Left lung (tissue), 4 donors: ENCODE measurements at regions not wholly inside any gene's neighbourhood (a gene's known extent, or its start where the extent isn't known, plus 50 kb on each side); places are given as distances from the start of the nearest gene placed in this dataset.

Source experiments
- ATAC-seq: fragments of 200-7000 bp; cut with Tn5 transposase; one replicate; pipeline ENCODE4 v1.9.1; 2020; ENCODE audit warnings: moderate library complexity
- DNase-seq, 4 donors: peaks; one replicate each; pipeline ENCODE4 v3.0.0-alpha.2; 2013 to 2020
- H3K27ac ChIP-seq, 2 donors: fragments of 200-600 bp; sonication (generic) in 1 of 2; one replicate each; pipeline versions ENCODE4 v1.5.0 to v1.8.0; 2020 to 2021
- H3K27me3 ChIP-seq, 2 donors: fragments of 200-600 bp; sonication (generic) in 1 of 2; one replicate each; pipeline versions ENCODE4 v1.5.0 to v1.8.0; 2020 to 2021
- H3K36me3 ChIP-seq, 2 donors: fragments of 200-600 bp; sonication (generic) in 1 of 2; one replicate each; pipeline versions ENCODE4 v1.5.0 to v1.8.0; 2020 to 2021
- H3K4me1 ChIP-seq, 2 donors: fragments of 200-600 bp; one replicate each; pipeline ENCODE4 v1.8.0; 2021
- H3K4me3 ChIP-seq, 2 donors: fragments of 200-600 bp; sonication (generic) in 1 of 2; one replicate each; pipeline versions ENCODE4 v1.5.0 to v1.8.0; 2020 to 2021; ENCODE audit warnings: mild to moderate bottlenecking in 1 of 2
- H3K9me3 ChIP-seq, 2 donors: fragments of 200-600 bp; sonication (generic) in 1 of 2; one replicate each; pipeline versions ENCODE4 v1.5.0 to v1.8.0; 2020 to 2021
- intact Hi-C, 2 donors: fragments of 100-400 bp; cut with DNase I; formaldehyde crosslinking; loops; one replicate each; pipeline versions ENCODE4 v1.11.2 to v1.14.2; 2022
- TF ChIP-seq, protein P1 (sequence below), 2 donors: fragments of 200-600 bp; sonication (generic) in 1 of 2; IDR thresholded peaks; one replicate each; pipeline versions ENCODE4 v1.5.0 to v1.8.0; 2021; ENCODE audit warnings: antibody characterized with exemption in 2 of 2
- donor health status: DM: no; HTN: yes; CAD: no.
- donor health status: DM: no; HTN: no; CAD: no.

DNA sequence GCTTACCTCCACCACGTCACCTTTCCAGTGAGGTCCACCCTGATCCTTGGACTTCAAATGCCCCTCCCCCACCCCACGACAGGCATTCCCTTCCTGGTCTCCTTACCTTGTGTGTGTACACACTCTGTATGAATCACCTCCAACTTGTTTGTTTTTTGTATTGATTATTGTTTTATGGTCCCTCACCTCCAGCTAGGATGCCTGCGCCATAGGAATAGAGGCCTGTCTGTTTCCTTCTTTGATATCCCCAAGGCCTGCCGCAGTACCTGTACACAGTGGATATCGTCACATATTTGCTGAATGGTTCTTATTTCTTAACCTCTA lies 219.6 kb upstream of the POU3F1 start:
- intact Hi-C loops: no loop called here
- H3K9me3 ChIP-seq: no peaks in the 10 kb centered on the region
- no peak overlapping the region for H3K27ac ChIP-seq
- no peak overlapping the region for H3K4me3 ChIP-seq
- DNase-seq (no peak), ATAC-seq (no peak)
- H3K4me1 ChIP-seq: no peaks in the 10 kb centered on the region
- TF ChIP-seq, protein P1, sequence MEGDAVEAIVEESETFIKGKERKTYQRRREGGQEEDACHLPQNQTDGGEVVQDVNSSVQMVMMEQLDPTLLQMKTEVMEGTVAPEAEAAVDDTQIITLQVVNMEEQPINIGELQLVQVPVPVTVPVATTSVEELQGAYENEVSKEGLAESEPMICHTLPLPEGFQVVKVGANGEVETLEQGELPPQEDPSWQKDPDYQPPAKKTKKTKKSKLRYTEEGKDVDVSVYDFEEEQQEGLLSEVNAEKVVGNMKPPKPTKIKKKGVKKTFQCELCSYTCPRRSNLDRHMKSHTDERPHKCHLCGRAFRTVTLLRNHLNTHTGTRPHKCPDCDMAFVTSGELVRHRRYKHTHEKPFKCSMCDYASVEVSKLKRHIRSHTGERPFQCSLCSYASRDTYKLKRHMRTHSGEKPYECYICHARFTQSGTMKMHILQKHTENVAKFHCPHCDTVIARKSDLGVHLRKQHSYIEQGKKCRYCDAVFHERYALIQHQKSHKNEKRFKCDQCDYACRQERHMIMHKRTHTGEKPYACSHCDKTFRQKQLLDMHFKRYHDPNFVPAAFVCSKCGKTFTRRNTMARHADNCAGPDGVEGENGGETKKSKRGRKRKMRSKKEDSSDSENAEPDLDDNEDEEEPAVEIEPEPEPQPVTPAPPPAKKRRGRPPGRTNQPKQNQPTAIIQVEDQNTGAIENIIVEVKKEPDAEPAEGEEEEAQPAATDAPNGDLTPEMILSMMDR (IDR thresholded peaks at IDR 0.05): no peak
- peaks cover 0 to 13% of the 10 kb centered on the region in 2 donors for H3K27me3 ChIP-seq
- H3K36me3 ChIP-seq: no peaks in the 10 kb centered on the region

DNA sequence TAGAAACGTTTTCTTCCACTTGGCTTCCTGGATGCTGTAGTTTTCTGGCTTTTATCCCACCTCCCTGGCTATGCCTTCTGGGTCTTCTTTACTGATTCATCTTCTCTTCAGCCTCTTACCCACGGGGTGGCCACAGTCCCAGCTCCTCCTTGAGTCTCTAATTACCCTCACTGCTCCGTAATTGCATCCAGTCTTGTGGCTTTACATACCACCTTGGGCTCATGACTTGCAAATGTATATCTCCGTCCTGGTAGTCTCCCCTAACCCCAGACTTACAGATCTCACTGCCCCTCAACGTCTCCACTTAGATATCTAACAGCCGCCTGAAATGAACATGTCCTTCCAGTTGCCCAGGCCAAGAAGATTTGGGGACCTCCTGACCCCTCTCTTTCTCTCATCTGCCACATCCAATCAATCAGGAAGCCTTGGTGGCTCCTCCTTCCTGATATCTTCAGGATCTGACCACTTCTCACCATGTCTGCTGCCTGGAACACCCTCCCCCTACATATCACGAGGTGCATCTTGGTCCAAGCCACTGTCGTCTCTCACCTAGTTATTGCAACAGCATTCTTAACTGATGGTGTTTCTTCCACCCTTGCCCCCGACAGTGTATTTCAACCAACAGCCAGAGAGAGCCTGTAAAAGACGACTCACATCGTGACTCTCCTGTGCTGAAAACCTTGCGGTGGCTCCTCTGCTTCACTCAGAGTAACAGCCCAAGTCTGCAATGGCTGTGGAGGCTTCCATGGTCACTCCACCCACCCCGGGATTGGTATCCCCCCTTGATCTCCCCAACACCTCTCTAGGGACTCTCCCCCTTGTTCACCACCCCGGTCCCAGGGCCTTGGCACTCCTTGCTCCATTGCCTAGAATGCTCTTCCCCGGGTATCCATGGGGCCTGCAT lies 219.0 kb upstream of the POU3F1 start:
- intact Hi-C loops: no loop called here
- no peak overlapping the region for H3K4me3 ChIP-seq
- ATAC-seq (no peak), DNase-seq (no peak)
- TF ChIP-seq, protein P1 (IDR thresholded peaks at IDR 0.05): no peak
- no peak overlapping the region for H3K27ac ChIP-seq
- H3K9me3 ChIP-seq: no peaks in the 10 kb centered on the region
- H3K27me3 ChIP-seq: peaks cover 0 to 11% of the 10 kb centered on the region in 2 donors
- no peaks in the 10 kb centered on the region for H3K36me3 ChIP-seq
- H3K4me1 ChIP-seq: no peaks in the 10 kb centered on the region

DNA sequence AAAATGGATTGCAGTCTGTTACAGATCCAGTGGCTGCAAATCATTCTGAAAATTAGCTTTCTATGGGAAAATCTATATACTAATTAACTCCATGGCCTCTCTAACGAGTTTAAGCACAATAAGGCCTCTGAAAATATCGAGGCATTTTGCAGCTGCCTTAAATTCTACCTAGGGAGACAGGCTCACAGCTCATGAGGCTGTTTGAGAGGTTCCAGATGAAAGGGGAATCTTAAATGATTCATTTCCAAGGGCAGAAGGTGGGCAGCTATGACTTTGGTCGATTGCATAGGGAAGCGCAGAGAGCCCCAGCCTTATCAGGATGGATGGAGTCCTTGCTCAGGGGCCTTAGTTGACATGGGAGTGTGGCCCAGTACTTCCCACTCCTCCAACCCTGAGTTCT lies 216.8 kb upstream of the POU3F1 start:
- Histone ChIP-seq H3K27me3 (peaks cover 0 to 6% of the 10 kb centered on the region in 2 donors), H3K4me3 (no peak overlapping the region), H3K36me3 (no peaks in the 10 kb centered on the region), H3K27ac (no peak overlapping the region), H3K9me3 (no peaks in the 10 kb centered on the region), H3K4me1 (no peaks in the 10 kb centered on the region)
- TF ChIP-seq, protein P1 (IDR thresholded peaks at IDR 0.05): no peak
- no peak for DNase-seq
- ATAC-seq: no peak
- intact Hi-C loops: no loop called here

DNA sequence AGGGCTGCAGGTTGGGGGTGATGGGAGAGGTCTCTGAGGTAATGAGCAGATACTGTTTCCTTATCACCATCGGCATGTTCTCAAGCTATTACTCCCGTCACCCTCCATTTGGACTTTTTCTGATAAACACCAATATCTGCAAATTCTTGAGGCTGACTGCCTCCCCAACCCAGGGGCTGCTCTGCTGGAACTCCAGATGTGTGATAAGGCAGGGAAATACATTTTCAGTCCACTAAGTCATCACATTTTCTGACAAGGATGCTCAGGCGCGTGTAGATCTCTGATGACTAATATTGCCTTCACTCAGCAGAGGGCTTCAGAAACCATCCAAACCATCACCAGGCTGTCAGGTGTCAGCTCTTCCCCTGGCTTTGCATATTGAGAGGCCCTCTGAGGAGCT lies 215.0 kb upstream of the POU3F1 start:
- no peaks in the 10 kb centered on the region for H3K36me3 ChIP-seq
- H3K27me3 ChIP-seq: peaks cover 0 to 6% of the 10 kb centered on the region in 2 donors
- DNase-seq (no peak), ATAC-seq (no peak)
- TF ChIP-seq, protein P1 (IDR thresholded peaks at IDR 0.05): no peak
- no peak overlapping the region for H3K4me3 ChIP-seq
- H3K27ac ChIP-seq: no peak overlapping the region
- H3K9me3 ChIP-seq: no peaks in the 10 kb centered on the region
- intact Hi-C loops: no loop called here
- H3K4me1 ChIP-seq: no peaks in the 10 kb centered on the region

DNA sequence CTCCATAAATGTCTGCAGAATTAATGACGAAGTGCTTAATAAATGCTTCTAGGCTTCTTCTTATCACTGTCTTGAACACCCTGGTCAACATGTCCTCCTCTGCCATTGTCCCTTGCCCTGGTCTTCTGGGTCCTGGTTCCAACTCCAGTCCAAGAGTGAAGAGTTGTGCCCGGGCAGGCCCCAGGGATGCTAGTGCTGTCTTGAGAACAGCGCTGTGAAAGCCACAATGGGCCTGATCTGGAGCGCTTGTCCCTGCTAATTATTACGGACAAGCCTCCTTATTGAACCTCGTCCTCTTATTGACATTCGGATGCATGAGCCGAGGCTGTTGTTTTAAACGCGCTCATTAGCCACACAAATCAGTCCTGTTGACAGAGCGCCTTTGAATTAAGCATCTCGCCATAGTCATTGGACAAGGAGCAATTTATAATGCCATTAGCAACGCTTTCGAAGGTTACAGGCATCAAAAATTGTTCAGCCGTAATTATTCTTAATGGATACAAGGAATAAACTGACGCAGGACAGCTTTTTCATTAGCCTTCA lies 211.6 kb upstream of the POU3F1 start:
- intact Hi-C loops: no loop called here
- H3K4me1 ChIP-seq: no peaks in the 10 kb centered on the region
- no peaks in the 10 kb centered on the region for H3K36me3 ChIP-seq
- H3K9me3 ChIP-seq: no peaks in the 10 kb centered on the region
- H3K27ac ChIP-seq: no peak overlapping the region
- TF ChIP-seq, protein P1 (IDR thresholded peaks at IDR 0.05): no peak
- ATAC-seq: no peak
- no peak for DNase-seq
- no peak overlapping the region for H3K4me3 ChIP-seq
- peaks cover 0 to 20% of the 10 kb centered on the region in 2 donors for H3K27me3 ChIP-seq
